NT2/D1 (cell line): ENCODE measurements at regions not wholly inside any gene's neighbourhood (a gene's known extent, or its start where the extent isn't known, plus 50 kb on each side); places are given as distances from the start of the nearest gene placed in this dataset.

ENCODE experiments used
- DNase-seq: peaks from one replicate; pipeline ENCODE4 v3.0.0-alpha.2; 2011; ENCODE audit warnings: low read depth, low spot score
- H3K27me3 ChIP-seq: 2 replicates; pipeline ENCODE4 v1.6.0; 2011; ENCODE audit warnings: mild to moderate bottlenecking; ENCODE audit not compliant: insufficient read length, insufficient read depth
- H3K36me3 ChIP-seq: 2 replicates; pipeline ENCODE4 v1.6.1; 2011; ENCODE audit warnings: mild to moderate bottlenecking, low read length, mixed read lengths; ENCODE audit not compliant: insufficient read depth, insufficient read length
- H3K4me1 ChIP-seq: 2 replicates; pipeline ENCODE4 v1.5.1; 2011; ENCODE audit not compliant: insufficient read depth, insufficient read length
- H3K4me3 ChIP-seq: 2 replicates; pipeline ENCODE4 v1.5.1; 2011; ENCODE audit warnings: low read depth; ENCODE audit not compliant: insufficient read length
- H3K9ac ChIP-seq: 2 replicates; pipeline ENCODE4 v1.6.0; 2011; ENCODE audit warnings: low read depth; ENCODE audit not compliant: insufficient read length
- H3K9me3 ChIP-seq: 2 replicates; pipeline ENCODE4 v1.5.1; 2011; ENCODE audit warnings: mild to moderate bottlenecking, low read length; ENCODE audit not compliant: insufficient read depth
- SUZ12 ChIP-seq: IDR thresholded peaks from 2 replicates; pipeline ENCODE4 v1.6.1; 2011; ENCODE audit not compliant: insufficient read length, insufficient read depth; ENCODE audit errors: extremely low read depth
- YY1 ChIP-seq: IDR thresholded peaks from 2 replicates; pipeline ENCODE4 v1.6.1; 2011; ENCODE audit not compliant: insufficient read length, insufficient read depth
- ZNF274 ChIP-seq: IDR thresholded peaks from 2 replicates; pipeline ENCODE4 v1.6.1; 2011; ENCODE audit warnings: mild to moderate bottlenecking, low read depth, low read length

DNA sequence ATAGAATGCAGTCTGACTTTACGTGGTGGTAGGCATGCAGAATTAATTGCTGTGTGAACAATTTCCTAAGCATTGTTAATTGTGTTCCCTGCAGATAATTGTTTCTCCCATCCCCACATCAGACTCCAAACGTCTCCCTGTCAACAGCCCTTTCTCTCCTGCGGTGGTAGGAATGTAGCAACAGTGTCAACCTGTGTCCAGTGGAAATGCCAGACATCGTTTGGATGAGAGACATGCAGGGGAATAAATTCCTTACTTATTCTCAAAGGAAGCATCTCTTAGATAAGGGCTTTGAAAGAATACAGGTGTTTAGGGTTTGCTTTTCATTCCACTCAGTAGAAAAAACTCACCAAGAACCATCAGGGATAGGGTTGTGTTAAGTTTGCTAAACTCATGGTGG, 245.3 kb upstream of the WWC1 start:
- TF ChIP-seq ZNF274: no peak
- H3K27me3 ChIP-seq: peaks cover 38% of the 10 kb centered on the region
- H3K9me3 ChIP-seq: no peaks in the 10 kb centered on the region
- H3K9ac ChIP-seq: no peak overlapping the region
- H3K36me3 ChIP-seq: no peaks in the 10 kb centered on the region
- H3K4me3 ChIP-seq: no peak overlapping the region
- peaks cover 2% of the 10 kb centered on the region for H3K4me1 ChIP-seq
- no peak for DNase-seq

DNA sequence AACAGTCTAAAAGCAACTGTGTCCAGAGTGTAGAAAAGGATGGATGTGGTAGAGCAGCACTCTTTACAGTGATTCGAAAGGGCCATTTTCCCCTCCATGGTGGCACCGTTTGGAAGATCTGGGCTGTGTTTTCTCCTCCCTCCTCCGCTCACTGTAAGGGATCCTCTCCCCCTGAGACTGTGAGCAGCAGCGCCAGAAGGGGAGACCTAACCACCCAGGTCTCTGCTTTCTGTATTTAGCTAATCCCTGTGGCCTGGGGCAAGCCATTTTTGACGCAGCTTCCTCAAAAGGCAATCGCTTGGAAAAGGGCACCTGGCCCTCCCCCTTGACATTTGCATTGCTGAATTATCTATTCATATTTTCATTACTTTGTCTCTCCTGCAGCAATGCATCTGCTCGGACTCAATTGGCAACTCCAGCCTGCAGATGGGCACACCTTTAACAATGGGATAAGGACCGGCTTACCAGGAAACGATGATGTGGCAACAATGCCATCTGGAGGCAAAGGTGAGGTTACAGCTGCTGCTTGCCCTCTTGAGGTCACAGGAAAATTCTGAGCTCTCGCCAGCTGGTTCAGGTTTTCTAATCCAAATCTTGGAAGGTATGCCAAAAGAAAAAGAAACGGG, 244.3 kb upstream of the WWC1 start:
- no peak overlapping the region for H3K4me3 ChIP-seq
- no peaks in the 10 kb centered on the region for H3K9me3 ChIP-seq
- H3K9ac ChIP-seq: peak overlapping the region; percentile 36
- TF ChIP-seq YY1 (no peak), SUZ12 (no peak), ZNF274 (no peak)
- H3K27me3 ChIP-seq: peaks cover 38% of the 10 kb centered on the region
- H3K36me3 ChIP-seq: no peaks in the 10 kb centered on the region
- DNase-seq: peak; percentile 62
- H3K4me1 ChIP-seq: peaks cover 2% of the 10 kb centered on the region

DNA sequence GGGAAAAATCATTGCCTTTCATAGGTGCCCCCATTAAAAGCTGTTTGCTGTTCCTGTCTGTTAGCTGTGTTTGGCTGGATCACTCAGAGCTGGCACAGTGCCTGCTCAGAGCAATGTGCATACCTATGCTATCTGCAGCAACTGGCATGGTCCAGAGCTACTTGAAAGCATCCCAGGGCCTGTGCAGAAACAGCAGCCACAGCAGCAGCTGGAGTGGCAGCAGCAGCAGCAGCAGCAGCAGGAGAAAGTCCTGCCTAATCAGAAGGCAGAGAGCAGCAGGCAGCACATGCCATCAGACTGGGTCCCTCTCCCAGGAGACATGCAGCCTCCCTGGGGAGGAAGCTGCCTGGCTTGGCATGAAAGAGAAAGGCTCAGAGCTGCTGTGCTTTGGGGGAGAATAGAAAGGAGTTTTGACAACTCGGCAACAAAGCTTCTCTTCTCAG, 243.8 kb upstream of the WWC1 start:
- H3K27me3 ChIP-seq: peaks cover 38% of the 10 kb centered on the region
- H3K4me1 ChIP-seq: peaks cover 2% of the 10 kb centered on the region
- TF ChIP-seq YY1 (no peak), ZNF274 (no peak), SUZ12 (no peak)
- no peaks in the 10 kb centered on the region for H3K9me3 ChIP-seq
- H3K9ac ChIP-seq: peak overlapping the region; percentile 36
- no peaks in the 10 kb centered on the region for H3K36me3 ChIP-seq
- H3K4me3 ChIP-seq: no peak overlapping the region
- DNase-seq: peak; percentile 47

DNA sequence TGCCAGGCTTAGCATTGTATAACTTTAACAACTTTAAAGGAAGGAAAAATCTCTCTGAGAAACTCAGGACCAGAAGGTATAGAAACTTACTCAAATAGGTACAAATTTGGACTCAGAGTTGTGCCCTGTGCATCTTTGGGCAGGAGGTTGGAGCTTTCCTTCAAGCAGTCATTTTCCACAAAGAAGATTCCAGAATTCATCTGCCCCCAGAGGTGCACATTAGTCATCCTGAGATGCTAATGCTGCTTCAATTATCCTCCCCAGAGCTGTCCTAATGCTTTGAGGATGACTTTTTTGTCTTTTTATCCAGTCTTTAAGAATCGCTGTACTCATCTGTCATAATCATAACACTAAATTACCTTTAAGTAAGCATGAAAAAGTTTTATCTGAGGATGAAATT, 243.0 kb upstream of the WWC1 start:
- peaks cover 38% of the 10 kb centered on the region for H3K27me3 ChIP-seq
- DNase-seq: no peak
- no peaks in the 10 kb centered on the region for H3K36me3 ChIP-seq
- H3K4me1 ChIP-seq: peaks cover 2% of the 10 kb centered on the region
- TF ChIP-seq SUZ12 (no peak), YY1 (no peak), ZNF274 (no peak)
- no peaks in the 10 kb centered on the region for H3K9me3 ChIP-seq
- no peak overlapping the region for H3K9ac ChIP-seq
- no peak overlapping the region for H3K4me3 ChIP-seq

DNA sequence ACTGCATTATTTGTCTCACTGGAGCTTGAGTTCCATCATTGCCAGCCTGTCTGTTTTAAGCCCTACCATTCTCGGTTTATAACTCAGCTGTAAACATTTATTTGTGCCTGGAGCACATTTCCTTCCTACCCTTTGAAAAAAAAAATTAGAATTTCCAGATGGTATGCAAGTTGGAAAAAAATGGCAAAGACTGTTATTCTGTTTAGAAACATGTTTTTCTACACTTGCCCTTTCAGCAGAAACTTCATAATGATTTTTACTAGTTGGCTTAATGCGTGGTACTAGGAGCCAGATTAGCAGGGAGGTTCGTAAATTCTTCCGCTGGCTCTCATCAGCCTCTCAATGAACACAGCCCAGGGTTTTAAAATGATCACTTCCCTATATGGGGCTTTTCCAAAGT, 238.8 kb upstream of the WWC1 start:
- TF ChIP-seq ZNF274 (no peak), SUZ12 (no peak), YY1 (no peak)
- Histone ChIP-seq H3K9me3 (0 out of 2 replicates have a peak, but pooled peaks cover under 1% of the 10 kb centered on the region), H3K27me3 (peaks cover 17% of the 10 kb centered on the region), H3K4me1 (peaks cover under 1% of the 10 kb centered on the region), H3K36me3 (no peaks in the 10 kb centered on the region), H3K9ac (no peak overlapping the region), H3K4me3 (no peak overlapping the region)
- DNase-seq: no peak

DNA sequence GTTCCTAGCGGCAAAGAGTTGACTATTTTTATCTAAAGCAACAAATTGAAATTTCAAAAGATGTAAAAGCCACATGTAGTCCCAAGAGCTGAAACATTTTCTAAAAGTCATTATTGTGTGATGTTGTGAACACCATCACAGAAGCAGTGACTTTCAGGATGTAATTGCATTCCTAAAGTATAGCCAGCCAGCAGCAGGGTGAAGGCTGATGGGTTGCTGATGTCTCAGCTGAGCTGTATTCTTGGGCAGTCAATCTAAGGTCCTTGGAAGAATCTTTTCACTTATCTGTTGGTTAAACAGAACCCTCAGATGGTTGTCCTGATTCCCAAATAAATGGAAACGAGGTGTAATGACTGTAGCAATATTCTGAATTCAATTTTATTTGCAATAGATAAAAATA, 237.4 kb upstream of the WWC1 start:
- Histone ChIP-seq H3K4me1 (no peaks in the 10 kb centered on the region), H3K9ac (no peak overlapping the region), H3K36me3 (no peaks in the 10 kb centered on the region), H3K9me3 (peaks cover 9% of the 10 kb centered on the region), H3K4me3 (no peak overlapping the region), H3K27me3 (peaks cover 14% of the 10 kb centered on the region)
- no peak for DNase-seq
- TF ChIP-seq ZNF274: no peak
- TF ChIP-seq SUZ12: no peak
- no peak for TF ChIP-seq YY1

DNA sequence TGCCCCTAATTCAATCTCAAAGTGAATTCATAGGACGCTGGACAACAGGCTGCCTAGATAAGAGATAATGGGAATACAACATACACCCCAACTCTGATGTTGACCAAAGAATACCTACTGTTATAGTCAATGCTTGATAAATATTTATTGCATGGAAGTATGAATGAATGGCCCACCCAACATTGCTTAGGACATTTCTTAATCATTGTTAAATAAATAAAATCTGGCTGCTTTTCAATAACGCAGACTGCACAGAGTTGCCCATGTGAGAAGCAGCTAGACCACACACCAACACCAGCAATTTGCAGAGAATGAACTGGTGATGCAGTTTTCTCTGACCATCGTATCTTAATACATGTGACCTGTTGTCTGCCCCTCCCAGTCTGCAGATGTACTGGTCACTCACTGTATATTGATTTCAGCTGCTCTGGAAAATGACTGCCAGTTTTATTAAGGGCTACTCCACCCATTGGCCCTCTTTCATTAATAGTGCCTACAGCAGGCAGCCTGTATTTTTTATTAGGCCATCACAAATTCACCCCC, 236.2 kb upstream of the WWC1 start:
- Histone ChIP-seq H3K9me3 (peaks cover 9% of the 10 kb centered on the region), H3K4me3 (no peak overlapping the region), H3K27me3 (peaks cover 7% of the 10 kb centered on the region), H3K9ac (no peak overlapping the region), H3K36me3 (no peaks in the 10 kb centered on the region), H3K4me1 (no peaks in the 10 kb centered on the region)
- no peak for DNase-seq
- TF ChIP-seq YY1: no peak
- TF ChIP-seq SUZ12: no peak
- TF ChIP-seq ZNF274: no peak
